ENCODE measurements at regions not wholly inside any gene's neighbourhood (a gene's known extent, or its start where the extent isn't known, plus 50 kb on each side); places are given as distances from the start of the nearest gene placed in this dataset.

- ATAC-seq (no peak), DNase-seq (ENCODE audit: low spot score) (no peak)
- Mint-ChIP-seq H3K27ac (no peak overlapping the region), H3K27me3 (ENCODE audit: low read depth) (no peaks in the 10 kb centered on the region), H3K9me3 (peaks cover 14% of the 10 kb centered on the region; the same call in 1 of the 2 replicates), H3K36me3 (no peaks in the 10 kb centered on the region), H3K4me3 (no peak overlapping the region), H3K4me1 (peaks cover 11% of the 10 kb centered on the region)
- CTCF ChIA-PET: no interaction called here
- TF ChIP-seq MLX (CRISPR knock-in tag; IDR thresholded peaks at IDR 0.05): no peak
- TF ChIP-seq, protein P1, sequence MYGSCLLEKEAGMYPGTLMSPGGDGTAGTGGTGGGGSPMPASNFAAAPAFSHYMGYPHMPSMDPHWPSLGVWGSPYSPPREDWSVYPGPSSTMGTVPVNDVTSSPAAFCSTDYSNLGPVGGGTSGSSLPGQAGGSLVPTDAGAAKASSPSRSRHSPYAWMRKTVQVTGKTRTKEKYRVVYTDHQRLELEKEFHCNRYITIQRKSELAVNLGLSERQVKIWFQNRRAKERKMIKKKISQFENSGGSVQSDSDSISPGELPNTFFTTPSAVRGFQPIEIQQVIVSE (CRISPR knock-in tag; IDR thresholded peaks at IDR 0.05; ENCODE audit: borderline replicate concordance): no peak
- no peak for TF ChIP-seq CREB1 (CRISPR knock-in tag; IDR thresholded peaks at IDR 0.05)
- TF ChIP-seq OVOL2 (CRISPR knock-in tag; IDR thresholded peaks at IDR 0.05; ENCODE audit: borderline replicate concordance): no peak
- TF ChIP-seq ZNF219 (CRISPR knock-in tag; IDR thresholded peaks at IDR 0.05; ENCODE audit: borderline replicate concordance): no peak
- no peak for TF ChIP-seq AR (CRISPR knock-in tag; IDR thresholded peaks at IDR 0.05)
- TF ChIP-seq, protein P2, sequence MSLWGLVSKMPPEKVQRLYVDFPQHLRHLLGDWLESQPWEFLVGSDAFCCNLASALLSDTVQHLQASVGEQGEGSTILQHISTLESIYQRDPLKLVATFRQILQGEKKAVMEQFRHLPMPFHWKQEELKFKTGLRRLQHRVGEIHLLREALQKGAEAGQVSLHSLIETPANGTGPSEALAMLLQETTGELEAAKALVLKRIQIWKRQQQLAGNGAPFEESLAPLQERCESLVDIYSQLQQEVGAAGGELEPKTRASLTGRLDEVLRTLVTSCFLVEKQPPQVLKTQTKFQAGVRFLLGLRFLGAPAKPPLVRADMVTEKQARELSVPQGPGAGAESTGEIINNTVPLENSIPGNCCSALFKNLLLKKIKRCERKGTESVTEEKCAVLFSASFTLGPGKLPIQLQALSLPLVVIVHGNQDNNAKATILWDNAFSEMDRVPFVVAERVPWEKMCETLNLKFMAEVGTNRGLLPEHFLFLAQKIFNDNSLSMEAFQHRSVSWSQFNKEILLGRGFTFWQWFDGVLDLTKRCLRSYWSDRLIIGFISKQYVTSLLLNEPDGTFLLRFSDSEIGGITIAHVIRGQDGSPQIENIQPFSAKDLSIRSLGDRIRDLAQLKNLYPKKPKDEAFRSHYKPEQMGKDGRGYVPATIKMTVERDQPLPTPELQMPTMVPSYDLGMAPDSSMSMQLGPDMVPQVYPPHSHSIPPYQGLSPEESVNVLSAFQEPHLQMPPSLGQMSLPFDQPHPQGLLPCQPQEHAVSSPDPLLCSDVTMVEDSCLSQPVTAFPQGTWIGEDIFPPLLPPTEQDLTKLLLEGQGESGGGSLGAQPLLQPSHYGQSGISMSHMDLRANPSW (CRISPR knock-in tag; conservative IDR thresholded peaks at IDR 0.05; ENCODE audit: low read depth): no peak
- TF ChIP-seq FOXJ3 (CRISPR knock-in tag; IDR thresholded peaks at IDR 0.05; ENCODE audit: borderline replicate concordance): no peak
- no peak for TF ChIP-seq ZNF416 (CRISPR knock-in tag; IDR thresholded peaks at IDR 0.05)
- TF ChIP-seq ZMAT4 (CRISPR knock-in tag; IDR thresholded peaks at IDR 0.05): no peak
- TF ChIP-seq JUN (CRISPR knock-in tag; IDR thresholded peaks at IDR 0.05): no peak
- no peak for TF ChIP-seq ZNF671 (CRISPR knock-in tag; IDR thresholded peaks at IDR 0.05)
- TF ChIP-seq NFATC4 (CRISPR knock-in tag; IDR thresholded peaks at IDR 0.05): no peak
- TF ChIP-seq, protein P3, sequence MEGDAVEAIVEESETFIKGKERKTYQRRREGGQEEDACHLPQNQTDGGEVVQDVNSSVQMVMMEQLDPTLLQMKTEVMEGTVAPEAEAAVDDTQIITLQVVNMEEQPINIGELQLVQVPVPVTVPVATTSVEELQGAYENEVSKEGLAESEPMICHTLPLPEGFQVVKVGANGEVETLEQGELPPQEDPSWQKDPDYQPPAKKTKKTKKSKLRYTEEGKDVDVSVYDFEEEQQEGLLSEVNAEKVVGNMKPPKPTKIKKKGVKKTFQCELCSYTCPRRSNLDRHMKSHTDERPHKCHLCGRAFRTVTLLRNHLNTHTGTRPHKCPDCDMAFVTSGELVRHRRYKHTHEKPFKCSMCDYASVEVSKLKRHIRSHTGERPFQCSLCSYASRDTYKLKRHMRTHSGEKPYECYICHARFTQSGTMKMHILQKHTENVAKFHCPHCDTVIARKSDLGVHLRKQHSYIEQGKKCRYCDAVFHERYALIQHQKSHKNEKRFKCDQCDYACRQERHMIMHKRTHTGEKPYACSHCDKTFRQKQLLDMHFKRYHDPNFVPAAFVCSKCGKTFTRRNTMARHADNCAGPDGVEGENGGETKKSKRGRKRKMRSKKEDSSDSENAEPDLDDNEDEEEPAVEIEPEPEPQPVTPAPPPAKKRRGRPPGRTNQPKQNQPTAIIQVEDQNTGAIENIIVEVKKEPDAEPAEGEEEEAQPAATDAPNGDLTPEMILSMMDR (IDR thresholded peaks at IDR 0.05): no peak
- TF ChIP-seq, protein P4, sequence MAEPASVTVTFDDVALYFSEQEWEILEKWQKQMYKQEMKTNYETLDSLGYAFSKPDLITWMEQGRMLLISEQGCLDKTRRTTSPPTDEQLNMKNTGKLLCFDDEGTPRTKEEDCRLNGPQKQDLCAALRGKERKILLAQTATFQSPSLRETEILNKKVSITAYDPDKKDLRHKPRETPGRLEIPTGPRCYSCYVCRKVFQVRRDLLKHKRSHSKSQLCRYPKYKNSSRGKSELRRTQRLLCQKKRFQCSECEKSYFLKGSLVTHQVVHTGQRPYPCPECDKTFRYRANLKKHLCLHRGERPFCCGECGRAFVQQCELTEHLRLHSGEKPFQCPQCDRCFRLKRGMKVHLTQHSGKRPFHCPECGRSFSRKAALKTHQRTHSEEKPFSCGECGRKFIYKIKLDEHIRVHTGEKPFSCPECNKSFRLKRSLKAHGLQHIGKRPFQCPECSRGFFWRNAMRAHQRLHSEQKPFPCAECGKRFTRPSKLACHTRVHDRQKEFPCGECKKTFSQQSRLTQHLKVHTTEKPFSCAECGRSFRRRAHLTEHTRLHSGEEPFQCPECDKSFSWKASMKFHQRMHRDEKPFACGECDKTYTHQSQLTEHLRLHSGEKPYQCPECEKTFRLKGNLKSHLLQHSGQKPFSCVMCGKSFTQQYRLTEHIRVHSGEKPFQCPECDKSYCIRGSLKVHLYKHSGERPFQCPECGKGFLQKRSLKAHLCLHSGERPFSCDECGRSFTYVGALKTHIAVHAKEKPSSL (CRISPR knock-in tag; conservative IDR thresholded peaks at IDR 0.05): no peak
- no peak for TF ChIP-seq ZSCAN18 (CRISPR knock-in tag; IDR thresholded peaks at IDR 0.05)
- TF ChIP-seq CBFB (CRISPR knock-in tag; IDR thresholded peaks at IDR 0.05; ENCODE audit: low read depth): no peak
- TF ChIP-seq, protein P5, sequence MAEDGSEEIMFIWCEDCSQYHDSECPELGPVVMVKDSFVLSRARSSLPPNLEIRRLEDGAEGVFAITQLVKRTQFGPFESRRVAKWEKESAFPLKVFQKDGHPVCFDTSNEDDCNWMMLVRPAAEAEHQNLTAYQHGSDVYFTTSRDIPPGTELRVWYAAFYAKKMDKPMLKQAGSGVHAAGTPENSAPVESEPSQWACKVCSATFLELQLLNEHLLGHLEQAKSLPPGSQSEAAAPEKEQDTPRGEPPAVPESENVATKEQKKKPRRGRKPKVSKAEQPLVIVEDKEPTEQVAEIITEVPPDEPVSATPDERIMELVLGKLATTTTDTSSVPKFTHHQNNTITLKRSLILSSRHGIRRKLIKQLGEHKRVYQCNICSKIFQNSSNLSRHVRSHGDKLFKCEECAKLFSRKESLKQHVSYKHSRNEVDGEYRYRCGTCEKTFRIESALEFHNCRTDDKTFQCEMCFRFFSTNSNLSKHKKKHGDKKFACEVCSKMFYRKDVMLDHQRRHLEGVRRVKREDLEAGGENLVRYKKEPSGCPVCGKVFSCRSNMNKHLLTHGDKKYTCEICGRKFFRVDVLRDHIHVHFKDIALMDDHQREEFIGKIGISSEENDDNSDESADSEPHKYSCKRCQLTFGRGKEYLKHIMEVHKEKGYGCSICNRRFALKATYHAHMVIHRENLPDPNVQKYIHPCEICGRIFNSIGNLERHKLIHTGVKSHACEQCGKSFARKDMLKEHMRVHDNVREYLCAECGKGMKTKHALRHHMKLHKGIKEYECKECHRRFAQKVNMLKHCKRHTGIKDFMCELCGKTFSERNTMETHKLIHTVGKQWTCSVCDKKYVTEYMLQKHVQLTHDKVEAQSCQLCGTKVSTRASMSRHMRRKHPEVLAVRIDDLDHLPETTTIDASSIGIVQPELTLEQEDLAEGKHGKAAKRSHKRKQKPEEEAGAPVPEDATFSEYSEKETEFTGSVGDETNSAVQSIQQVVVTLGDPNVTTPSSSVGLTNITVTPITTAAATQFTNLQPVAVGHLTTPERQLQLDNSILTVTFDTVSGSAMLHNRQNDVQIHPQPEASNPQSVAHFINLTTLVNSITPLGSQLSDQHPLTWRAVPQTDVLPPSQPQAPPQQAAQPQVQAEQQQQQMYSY (CRISPR knock-in tag; IDR thresholded peaks at IDR 0.05): no peak
- no peak for TF ChIP-seq FOXK1 (CRISPR knock-in tag; IDR thresholded peaks at IDR 0.05)
- POLR2A ChIA-PET: interaction anchor here (0.6 kb wide), 1 partner anchor 1627 kb away, joined by 3 read pairs; no protein-coding TSS in a partner anchor
These were observed 331.3 kb upstream of the CNTNAP5 start for GRCh38 chr2:123693836-123694235.

Data from WTC11 (cell line).